ENCODE measurements at regions not wholly inside any gene's neighbourhood (a gene's known extent, or its start where the extent isn't known, plus 50 kb on each side); places are given as distances from the start of the nearest gene placed in this dataset.

DNA sequence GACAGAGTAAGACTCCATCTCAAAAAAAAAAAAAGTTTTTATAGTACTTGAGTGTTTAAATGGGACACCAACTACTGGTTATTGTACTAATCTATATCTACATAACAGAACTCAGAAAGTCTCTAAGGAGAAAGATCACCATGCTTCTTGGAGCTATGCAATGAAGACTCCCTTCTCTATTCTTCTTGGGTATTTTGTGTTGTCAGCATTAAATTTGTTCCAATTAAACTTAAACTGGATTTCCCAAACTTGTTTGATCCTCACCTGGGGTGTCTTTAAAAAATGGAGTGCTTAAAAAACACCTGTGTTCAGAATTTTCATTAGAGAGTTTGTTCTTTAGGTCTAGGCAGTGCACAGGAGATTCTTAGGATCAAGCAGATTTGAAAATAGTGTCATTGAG, 536.0 kb downstream of the GATA3 start:
- TF ChIP-seq, protein P1, sequence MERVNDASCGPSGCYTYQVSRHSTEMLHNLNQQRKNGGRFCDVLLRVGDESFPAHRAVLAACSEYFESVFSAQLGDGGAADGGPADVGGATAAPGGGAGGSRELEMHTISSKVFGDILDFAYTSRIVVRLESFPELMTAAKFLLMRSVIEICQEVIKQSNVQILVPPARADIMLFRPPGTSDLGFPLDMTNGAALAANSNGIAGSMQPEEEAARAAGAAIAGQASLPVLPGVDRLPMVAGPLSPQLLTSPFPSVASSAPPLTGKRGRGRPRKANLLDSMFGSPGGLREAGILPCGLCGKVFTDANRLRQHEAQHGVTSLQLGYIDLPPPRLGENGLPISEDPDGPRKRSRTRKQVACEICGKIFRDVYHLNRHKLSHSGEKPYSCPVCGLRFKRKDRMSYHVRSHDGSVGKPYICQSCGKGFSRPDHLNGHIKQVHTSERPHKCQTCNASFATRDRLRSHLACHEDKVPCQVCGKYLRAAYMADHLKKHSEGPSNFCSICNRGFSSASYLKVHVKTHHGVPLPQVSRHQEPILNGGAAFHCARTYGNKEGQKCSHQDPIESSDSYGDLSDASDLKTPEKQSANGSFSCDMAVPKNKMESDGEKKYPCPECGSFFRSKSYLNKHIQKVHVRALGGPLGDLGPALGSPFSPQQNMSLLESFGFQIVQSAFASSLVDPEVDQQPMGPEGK (CRISPR knock-in tag; IDR thresholded peaks at IDR 0.05; ENCODE audit: borderline replicate concordance) = no peak
- no peak for TF ChIP-seq BACH2 (CRISPR knock-in tag; IDR thresholded peaks at IDR 0.05; ENCODE audit: borderline replicate concordance)
